Stomach (tissue), 8 donors: ENCODE measurements at regions not wholly inside any gene's neighbourhood (a gene's known extent, or its start where the extent isn't known, plus 50 kb on each side); places are given as distances from the start of the nearest gene placed in this dataset.

Experiments used
- DNase-seq, 2 donors: peaks; one replicate each; pipeline versions ENCODE4 v3.0.0 to v3.0.0-alpha.2; 2013 to 2019
- H3K27ac ChIP-seq, 5 donors: fragments of 200-600 bp in 4 of 5; sonication (generic) in 4 of 5; one replicate each; pipeline ENCODE4 v1.5.1; 2013 to 2019; ENCODE audit warnings: mild to moderate bottlenecking in 1 of 5, moderate library complexity in 1 of 5
- H3K27me3 ChIP-seq, 3 donors: fragments of 200-600 bp; sonication (generic); one replicate each; pipeline ENCODE4 v1.5.1; 2017 to 2019; ENCODE audit warnings: mixed run types in 1 of 3
- H3K36me3 ChIP-seq, 4 donors: fragments of 200-600 bp; sonication (generic); 1 replicate in 3 of 4; 2 replicates in 1 of 4; pipeline ENCODE4 v1.5.1; 2016 to 2019
- H3K4me1 ChIP-seq, 4 donors: fragments of 200-600 bp; sonication (generic); one replicate each; pipeline ENCODE4 v1.5.1; 2016 to 2019
- H3K4me3 ChIP-seq, 4 donors: fragments of 200-600 bp; sonication (generic) in 3 of 4; one replicate each; pipeline ENCODE4 v1.5.1; 2016 to 2019; ENCODE audit warnings: mild to moderate bottlenecking in 1 of 4
- H3K9me3 ChIP-seq, 4 donors: fragments of 200-600 bp; sonication (generic); one replicate each; pipeline ENCODE4 v1.5.1; 2016 to 2019
- CTCF ChIP-seq, 7 experiments: fragments of 450-650 bp in 4 of 7; fragments of 200-600 bp in 3 of 7; sonication (generic) in 3 of 7; IDR thresholded peaks; one replicate each; pipeline ENCODE4 v1.5.1; 2016 to 2019; ENCODE audit warnings: antibody characterized with exemption in 7 of 7, control low read depth in 2 of 7, mild to moderate bottlenecking in 1 of 7
- EP300 ChIP-seq: sonication (generic); formaldehyde crosslinking; IDR thresholded peaks from one replicate; pipeline ENCODE4 v1.6.1; 2017; ENCODE audit warnings: antibody characterized with exemption
- POLR2A ChIP-seq, 4 donors: fragments of 450-650 bp; IDR thresholded peaks; one replicate each; pipeline ENCODE4 v1.6.1; 2016; ENCODE audit warnings: antibody characterized with exemption in 4 of 4, control low read depth in 2 of 4, mild to moderate bottlenecking in 1 of 4, moderate library complexity in 1 of 4
- POLR2AphosphoS5 ChIP-seq, 3 donors: sonication (generic); formaldehyde crosslinking; IDR thresholded peaks; one replicate each; pipeline ENCODE4 v1.6.1; 2016; ENCODE audit warnings: antibody characterized with exemption in 3 of 3
- WGBS, 5 donors: extraction: QIAGEN DNeasy Blood & Tissue Kit in 3 of 5; methylation state at CpG; one replicate each; pipeline versions ENCODE4 v1.1.5 to v1.1.7; 2013 to 2018; 5-methylcytosine and 5-hydroxymethylcytosine counted together
- intact Hi-C: fragments of 100-400 bp; cut with DNase I; formaldehyde crosslinking; loops from one replicate; pipeline ENCODE4 v1.15.1; 2023; ENCODE audit warnings: low total_unique reads
- donor health status: healthy with polysubstance abuse.
- donor health status: Bipolar disorder and iron deficiency.
- donor health status: healthy.

- Histone ChIP-seq H3K36me3 (no peaks in the 10 kb centered on the region), H3K4me1 (no peaks in the 10 kb centered on the region), H3K27ac (no peak overlapping the region), H3K27me3 (peaks cover 0 to 19% (median 8%) of the 10 kb centered on the region in 3 donors), H3K4me3 (no peak overlapping the region), H3K9me3 (no peaks in the 10 kb centered on the region)
- peak in 1 of 2 donors; percentile 7 for DNase-seq
- TF ChIP-seq CTCF (IDR thresholded peaks at IDR 0.05) (no peak), POLR2A (IDR thresholded peaks at IDR 0.05) (no peak), EP300 (no peak), POLR2AphosphoS5 (IDR thresholded peaks at IDR 0.05) (no peak)
- intact Hi-C loops = no loop called here
- WGBS, 5 donors = 16 to 38% (median 31%) methylated on average over 14 of the region's 14 CpGs
Observed at GRCh38 chr6:10268611-10269310, 146.1 kb downstream of the TFAP2A start.

- TF ChIP-seq POLR2A (IDR thresholded peaks at IDR 0.05) (no peak), EP300 (no peak), POLR2AphosphoS5 (IDR thresholded peaks at IDR 0.05) (no peak), CTCF (IDR thresholded peaks at IDR 0.05) (no peak)
- 50 to 87% (median 64%) methylated on average over 4 of the region's 4 CpGs for WGBS, 5 donors
- peaks cover 0 to 19% (median 8%) of the 10 kb centered on the region in 3 donors for H3K27me3 ChIP-seq
Observed at GRCh38 chr6:10268111-10268510, 146.8 kb downstream of the TFAP2A start.

GRCh38 chr6:10266462-10266861 lies 148.4 kb downstream of the TFAP2A start:
- H3K27ac ChIP-seq = no peak overlapping the region
- H3K4me1 ChIP-seq = no peaks in the 10 kb centered on the region
- TF ChIP-seq POLR2A (IDR thresholded peaks at IDR 0.05) = no peak
- no peak for TF ChIP-seq CTCF (IDR thresholded peaks at IDR 0.05)
- no peak for TF ChIP-seq POLR2AphosphoS5 (IDR thresholded peaks at IDR 0.05)
- TF ChIP-seq EP300 = no peak
- no peaks in the 10 kb centered on the region for H3K9me3 ChIP-seq
- no peaks in the 10 kb centered on the region for H3K36me3 ChIP-seq
- peaks cover 0 to 19% (median 8%) of the 10 kb centered on the region in 3 donors for H3K27me3 ChIP-seq
- DNase-seq = no peak
- intact Hi-C loops = no loop called here
- H3K4me3 ChIP-seq = no peak overlapping the region
- 69 to 79% (median 70%) methylated on average over 4 of the region's 4 CpGs for WGBS, 5 donors

More at GRCh38 chr6:10268111-10268510, 146.8 kb downstream of the TFAP2A start:
- Histone ChIP-seq H3K36me3 (no peaks in the 10 kb centered on the region), H3K4me1 (no peaks in the 10 kb centered on the region), H3K27ac (no peak overlapping the region), H3K4me3 (no peak overlapping the region), H3K9me3 (no peaks in the 10 kb centered on the region)
- no peak for DNase-seq
- intact Hi-C loops = no loop called here

- Histone ChIP-seq H3K4me1 (no peaks in the 10 kb centered on the region), H3K27ac (no peak overlapping the region), H3K9me3 (no peaks in the 10 kb centered on the region), H3K4me3 (no peak overlapping the region), H3K36me3 (no peaks in the 10 kb centered on the region), H3K27me3 (peaks cover 0 to 19% (median 8%) of the 10 kb centered on the region in 3 donors)
- intact Hi-C loops = no loop called here
- TF ChIP-seq CTCF (IDR thresholded peaks at IDR 0.05) = no peak
- no peak for TF ChIP-seq POLR2A (IDR thresholded peaks at IDR 0.05)
- no peak for TF ChIP-seq POLR2AphosphoS5 (IDR thresholded peaks at IDR 0.05)
- TF ChIP-seq EP300 = no peak
- DNase-seq = no peak
- WGBS, 5 donors = 74 to 82% (median 79%) methylated on average over 2 of the region's 2 CpGs
Observed at GRCh38 chr6:10266061-10266460, 148.8 kb downstream of the TFAP2A start.
